Gastroesophageal sphincter (tissue), 4 donors: ENCODE measurements at regions not wholly inside any gene's neighbourhood (a gene's known extent, or its start where the extent isn't known, plus 50 kb on each side); places are given as distances from the start of the nearest gene placed in this dataset.

Source experiments
- ATAC-seq: fragments of 150-250 bp; one replicate; pipeline ENCODE4 v1.9.1; 2016; ENCODE audit warnings: mild to moderate bottlenecking, moderate library complexity
- H3K27ac ChIP-seq, 4 donors: fragments of 200-600 bp; sonication (generic) in 3 of 4; 1 replicate in 3 of 4; 2 replicates in 1 of 4; pipeline ENCODE4 v1.5.1; 2016 to 2019
- H3K27me3 ChIP-seq: fragments of 200-600 bp; sonication (generic); one replicate; pipeline ENCODE4 v1.5.1; 2019
- H3K36me3 ChIP-seq, 2 donors: fragments of 200-600 bp; sonication (generic); one replicate each; pipeline ENCODE4 v1.5.1; 2019; ENCODE audit warnings: control low read depth in 1 of 2
- H3K4me1 ChIP-seq, 3 donors: fragments of 200-600 bp; sonication (generic); 1 replicate in 2 of 3; 2 replicates in 1 of 3; pipeline ENCODE4 v1.5.1; 2016 to 2019; ENCODE audit warnings: control low read depth in 2 of 3
- H3K4me3 ChIP-seq, 2 donors: fragments of 200-600 bp; sonication (generic); one replicate each; pipeline ENCODE4 v1.5.1; 2019; ENCODE audit warnings: mild to moderate bottlenecking in 1 of 2, moderate library complexity in 1 of 2
- H3K9me3 ChIP-seq, 3 donors: fragments of 200-600 bp; sonication (generic); one replicate each; pipeline ENCODE4 v1.5.1; 2017 to 2019; ENCODE audit warnings: control low read depth in 2 of 3
- EP300 ChIP-seq: sonication (generic); formaldehyde crosslinking; IDR thresholded peaks from one replicate; pipeline ENCODE4 v1.6.1; 2017; ENCODE audit warnings: antibody characterized with exemption, mild to moderate bottlenecking
- POLR2A ChIP-seq, 2 donors: fragments of 450-650 bp; IDR thresholded peaks; one replicate each; pipeline ENCODE4 v1.6.1; 2017; ENCODE audit warnings: antibody characterized with exemption in 2 of 2, mild to moderate bottlenecking in 2 of 2, moderate library complexity in 1 of 2
- POLR2AphosphoS5 ChIP-seq: sonication (generic); formaldehyde crosslinking; IDR thresholded peaks from one replicate; pipeline ENCODE4 v1.6.1; 2017; ENCODE audit warnings: antibody characterized with exemption
- WGBS, 2 donors: methylation state at CpG; one replicate each; pipeline ENCODE4 v1.1.5; 2018; ENCODE audit warnings: low coverage in 1 of 2; 5-methylcytosine and 5-hydroxymethylcytosine counted together
- TF ChIP-seq, protein P1 (sequence below), 4 experiments: fragments of 200-600 bp in 2 of 4; fragments of 450-650 bp in 2 of 4; sonication (generic) in 1 of 4; IDR thresholded peaks; one replicate each; pipeline ENCODE4 v1.5.1; 2017 to 2019; ENCODE audit warnings: antibody characterized with exemption in 4 of 4, mild to moderate bottlenecking in 2 of 4, moderate library complexity in 2 of 4

DNA sequence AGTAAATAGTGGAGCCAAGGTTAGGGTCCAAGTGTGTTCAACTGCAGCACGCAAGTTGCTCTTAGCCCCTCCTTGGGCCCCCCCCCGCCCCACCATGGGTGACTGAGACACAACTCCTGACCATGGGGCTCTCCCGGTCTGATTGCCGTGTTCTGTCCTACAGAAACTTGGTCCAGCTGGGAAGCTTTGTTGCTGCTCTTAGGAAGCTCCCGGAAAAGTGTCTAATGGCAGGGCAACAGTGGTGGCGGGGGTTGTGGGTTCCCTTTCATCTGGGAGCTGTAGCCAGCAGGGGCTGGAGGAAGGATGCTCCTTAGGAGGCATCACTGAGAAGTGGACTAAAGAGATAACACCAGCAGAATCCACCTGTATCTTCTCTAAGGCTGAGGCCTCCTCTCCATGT, 111.1 kb downstream of the CYP26B1 start:
- Histone ChIP-seq H3K36me3 (no peaks in the 10 kb centered on the region), H3K4me3 (no peak overlapping the region), H3K4me1 (no peaks in the 10 kb centered on the region), H3K9me3 (no peaks in the 10 kb centered on the region), H3K27ac (no peak overlapping the region), H3K27me3 (peaks cover 26% of the 10 kb centered on the region)
- TF ChIP-seq POLR2A (IDR thresholded peaks at IDR 0.05) (no peak), EP300 (no peak), POLR2AphosphoS5 (no peak)
- TF ChIP-seq, protein P1, sequence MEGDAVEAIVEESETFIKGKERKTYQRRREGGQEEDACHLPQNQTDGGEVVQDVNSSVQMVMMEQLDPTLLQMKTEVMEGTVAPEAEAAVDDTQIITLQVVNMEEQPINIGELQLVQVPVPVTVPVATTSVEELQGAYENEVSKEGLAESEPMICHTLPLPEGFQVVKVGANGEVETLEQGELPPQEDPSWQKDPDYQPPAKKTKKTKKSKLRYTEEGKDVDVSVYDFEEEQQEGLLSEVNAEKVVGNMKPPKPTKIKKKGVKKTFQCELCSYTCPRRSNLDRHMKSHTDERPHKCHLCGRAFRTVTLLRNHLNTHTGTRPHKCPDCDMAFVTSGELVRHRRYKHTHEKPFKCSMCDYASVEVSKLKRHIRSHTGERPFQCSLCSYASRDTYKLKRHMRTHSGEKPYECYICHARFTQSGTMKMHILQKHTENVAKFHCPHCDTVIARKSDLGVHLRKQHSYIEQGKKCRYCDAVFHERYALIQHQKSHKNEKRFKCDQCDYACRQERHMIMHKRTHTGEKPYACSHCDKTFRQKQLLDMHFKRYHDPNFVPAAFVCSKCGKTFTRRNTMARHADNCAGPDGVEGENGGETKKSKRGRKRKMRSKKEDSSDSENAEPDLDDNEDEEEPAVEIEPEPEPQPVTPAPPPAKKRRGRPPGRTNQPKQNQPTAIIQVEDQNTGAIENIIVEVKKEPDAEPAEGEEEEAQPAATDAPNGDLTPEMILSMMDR (IDR thresholded peaks at IDR 0.05) = no peak
- no peak for ATAC-seq
- 100% methylated on average over 1 of the region's 6 CpGs; no CpG with 5 or more reads in 1 of the 2 donors for WGBS, 2 donors

DNA sequence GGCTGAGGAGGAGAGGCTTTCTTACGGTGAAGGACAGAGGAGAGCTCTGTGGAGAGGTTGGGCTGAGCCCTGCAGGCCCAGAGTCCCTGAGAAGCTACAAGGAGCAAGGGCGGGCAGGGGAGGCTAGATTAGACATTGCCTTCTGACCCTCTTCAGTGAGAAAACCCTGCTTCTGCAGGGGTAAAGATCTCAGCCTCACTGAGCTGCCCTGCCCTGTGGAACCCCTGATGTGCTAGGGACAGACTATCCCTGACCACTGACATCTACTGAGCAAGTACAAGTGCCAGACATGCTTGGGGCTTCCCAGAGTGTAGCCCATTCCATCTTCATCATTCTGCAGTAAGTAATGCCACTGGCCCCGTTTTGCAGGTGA, 111.5 kb downstream of the CYP26B1 start:
- Histone ChIP-seq H3K27me3 (peaks cover 31% of the 10 kb centered on the region), H3K36me3 (no peaks in the 10 kb centered on the region), H3K4me3 (no peak overlapping the region), H3K9me3 (no peaks in the 10 kb centered on the region), H3K4me1 (no peaks in the 10 kb centered on the region), H3K27ac (no peak overlapping the region)
- TF ChIP-seq EP300 (no peak), POLR2A (IDR thresholded peaks at IDR 0.05) (no peak), POLR2AphosphoS5 (no peak)
- TF ChIP-seq, protein P1 (IDR thresholded peaks at IDR 0.05) = no peak
- WGBS, 2 donors = 94 to 100% methylated on average over 2 of the region's 3 CpGs
- ATAC-seq = no peak

DNA sequence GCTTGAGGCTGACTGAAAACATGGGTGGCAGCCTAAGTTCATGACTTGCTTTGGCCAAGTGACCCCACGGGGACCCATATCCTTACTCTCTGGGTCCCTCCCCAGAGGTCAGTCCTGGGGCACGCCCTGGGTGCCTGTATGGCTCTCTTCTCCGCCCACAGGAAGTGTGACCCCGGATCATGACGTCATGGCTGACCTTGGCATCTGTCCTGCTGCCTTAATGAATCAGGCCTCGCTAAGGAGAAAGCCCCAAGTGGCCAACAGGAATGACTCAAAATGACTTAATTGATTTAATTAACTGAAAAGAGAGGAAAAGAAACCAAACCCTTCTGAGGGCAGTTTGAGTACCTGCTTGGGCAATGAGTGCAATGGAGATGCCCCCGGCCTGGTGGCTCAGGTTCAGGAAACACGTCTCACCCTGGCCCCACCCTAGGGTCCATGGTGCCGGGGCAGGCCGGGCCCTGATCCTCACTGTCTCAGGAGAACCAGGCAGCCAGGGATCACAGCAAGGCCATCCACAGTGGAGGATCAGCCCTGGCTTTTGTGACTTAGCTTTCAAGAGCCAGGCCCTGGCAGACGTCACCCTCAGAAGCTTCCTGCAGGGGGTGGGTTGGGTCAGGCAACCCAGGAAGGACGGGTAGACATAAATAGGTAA, 112.0 kb downstream of the CYP26B1 start:
- no peaks in the 10 kb centered on the region for H3K36me3 ChIP-seq
- WGBS, 2 donors = 61% methylated on average over 10 of the region's 12 CpGs; no CpG with 5 or more reads in 1 of the 2 donors
- no peak overlapping the region for H3K4me3 ChIP-seq
- TF ChIP-seq EP300 (no peak), POLR2A (IDR thresholded peaks at IDR 0.05) (no peak), POLR2AphosphoS5 (no peak)
- TF ChIP-seq, protein P1 (IDR thresholded peaks at IDR 0.05) = no peak
- H3K9me3 ChIP-seq = no peaks in the 10 kb centered on the region
- no peak for ATAC-seq
- H3K27me3 ChIP-seq = peaks cover 33% of the 10 kb centered on the region
- no peak overlapping the region for H3K27ac ChIP-seq
- H3K4me1 ChIP-seq = no peaks in the 10 kb centered on the region

DNA sequence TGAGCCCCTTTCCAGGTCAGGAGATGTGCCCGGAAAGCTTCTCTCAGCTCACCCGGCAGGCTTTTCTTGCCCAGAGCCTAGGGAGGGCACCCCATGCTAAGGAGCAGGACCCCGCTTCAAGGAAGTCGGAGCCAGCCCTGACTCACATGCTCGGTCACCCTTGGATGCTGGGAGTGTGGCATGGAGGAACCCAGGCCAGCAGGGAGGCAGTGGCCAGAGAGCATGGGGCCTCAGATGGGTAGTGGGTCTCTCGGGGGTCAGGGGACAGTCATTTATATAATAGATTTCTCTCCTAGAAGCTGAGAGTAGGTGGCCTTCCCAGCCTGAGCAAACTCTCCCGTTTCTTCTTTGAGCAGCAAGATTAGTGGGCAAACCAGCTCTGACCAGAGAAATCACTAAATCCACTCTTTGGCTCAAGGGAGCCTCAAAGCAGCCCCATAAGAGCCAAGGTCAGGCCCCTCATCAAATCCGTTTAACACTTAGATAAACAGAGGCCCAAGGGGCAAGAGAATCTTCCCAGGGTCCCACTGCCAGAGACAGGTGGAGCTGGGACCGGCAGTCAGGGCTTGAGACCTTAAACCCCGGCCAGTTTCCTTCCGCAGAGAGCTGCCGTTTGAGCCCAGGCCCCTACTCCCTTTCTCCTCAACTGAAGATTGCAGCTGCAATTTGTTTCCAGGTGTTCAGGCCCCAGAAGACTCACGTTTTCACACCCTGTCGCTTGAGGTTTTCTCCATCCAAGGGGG, 113.1 kb downstream of the CYP26B1 start:
- Histone ChIP-seq H3K4me3 (no peak overlapping the region), H3K27ac (no peak overlapping the region), H3K4me1 (no peaks in the 10 kb centered on the region), H3K36me3 (no peaks in the 10 kb centered on the region), H3K27me3 (peaks cover 29% of the 10 kb centered on the region), H3K9me3 (no peaks in the 10 kb centered on the region)
- 67 to 78% methylated on average over 2 to 7 of the region's 14 CpGs for WGBS, 2 donors
- TF ChIP-seq, protein P1 (IDR thresholded peaks at IDR 0.05) = no peak
- TF ChIP-seq EP300 (no peak), POLR2AphosphoS5 (no peak)
- no peak for ATAC-seq

DNA sequence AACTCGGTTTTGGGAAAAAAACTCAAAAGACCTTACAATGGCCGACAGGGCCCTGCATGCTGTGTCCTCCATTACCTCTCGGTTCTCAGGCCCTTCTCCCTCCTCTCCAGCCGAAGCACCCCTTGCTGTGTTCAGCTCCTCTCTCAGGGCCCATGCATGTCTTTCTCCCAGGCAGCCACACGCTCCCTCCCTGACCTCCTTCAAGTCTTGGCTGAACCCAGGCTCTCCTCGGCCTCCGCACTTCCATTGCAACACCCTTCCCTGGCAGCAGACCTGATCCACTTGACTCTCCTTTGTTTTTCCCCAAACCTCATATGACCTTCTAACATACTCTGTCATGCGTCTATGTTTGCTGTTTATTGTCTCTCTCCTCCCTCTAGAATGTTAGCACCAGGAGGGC, 114.0 kb downstream of the CYP26B1 start:
- WGBS, 2 donors = 70 to 79% methylated on average over 5 to 8 of the region's 8 CpGs
- peak; percentile 55 for ATAC-seq
- H3K9me3 ChIP-seq = no peaks in the 10 kb centered on the region
- H3K27ac ChIP-seq = no peak overlapping the region
- H3K27me3 ChIP-seq = peaks cover 29% of the 10 kb centered on the region
- no peak overlapping the region for H3K4me3 ChIP-seq
- TF ChIP-seq, protein P1 (IDR thresholded peaks at IDR 0.05) = no peak
- TF ChIP-seq POLR2A (IDR thresholded peaks at IDR 0.05) = no peak
- no peak for TF ChIP-seq POLR2AphosphoS5
- no peak for TF ChIP-seq EP300
- H3K36me3 ChIP-seq = no peaks in the 10 kb centered on the region
- no peaks in the 10 kb centered on the region for H3K4me1 ChIP-seq
